ENCODE measurements at regions not wholly inside any gene's neighbourhood (a gene's known extent, or its start where the extent isn't known, plus 50 kb on each side); places are given as distances from the start of the nearest gene placed in this dataset.

- TF ChIP-seq CTCF (IDR thresholded peaks at IDR 0.05) (no peak), POLR2A (IDR thresholded peaks at IDR 0.05) (no peak)
Measured at GRCh38 chr6:122524056-122524455, 52.4 kb upstream of the SERINC1 start.
